ENCODE measurements at regions not wholly inside any gene's neighbourhood (a gene's known extent, or its start where the extent isn't known, plus 50 kb on each side); places are given as distances from the start of the nearest gene placed in this dataset.

GRCh38 chr1:199218065-199218464 lies 579.2 kb downstream of the PTPRC start:
- TF ChIP-seq CTCF (IDR thresholded peaks at IDR 0.05; ENCODE audit: borderline replicate concordance, extremely low read depth, insufficient read depth): no peak
- FAIRE-seq (no peak), DNase-seq (no peak)
- Histone ChIP-seq H3K9ac (ENCODE audit: low read length in 3 of 3) (no peak overlapping the region), H3K27me3 (ENCODE audit: control insufficient read depth, insufficient read depth, low read length) (no peaks in the 10 kb centered on the region), H3K9me3 (ENCODE audit: control insufficient read depth in 2 of 3, insufficient read depth in 1 of 3, low read length in 3 of 3) (no peaks in the 10 kb centered on the region), H3K27ac (ENCODE audit: low read depth in 2 of 2, low read length in 2 of 2) (no peak overlapping the region), H3K4me3 (ENCODE audit: low read length in 3 of 3) (no peak overlapping the region), H3K36me3 (ENCODE audit: control insufficient read depth in 2 of 3, insufficient read depth in 3 of 3, low read length in 3 of 3) (no peaks in the 10 kb centered on the region), H3K4me1 (ENCODE audit: control insufficient read depth in 2 of 3, insufficient read depth in 2 of 3, low read depth in 1 of 3, low read length in 3 of 3) (no peaks in the 10 kb centered on the region)
- intact Hi-C loops (cut with DNase I): no loop called here

- no peak for DNase-seq
- TF ChIP-seq CTCF (IDR thresholded peaks at IDR 0.05; ENCODE audit: borderline replicate concordance, extremely low read depth, insufficient read depth): no peak
- intact Hi-C loops (cut with DNase I): no loop called here
Observed at GRCh38 chr1:199218533-199218932, 579.7 kb downstream of the PTPRC start.

GRCh38 chr1:199220031-199220430 lies 581.2 kb downstream of the PTPRC start:
- no peaks in the 10 kb centered on the region for H3K27me3 ChIP-seq (ENCODE audit: control insufficient read depth, insufficient read depth, low read length)
- no peak overlapping the region for H3K9ac ChIP-seq (ENCODE audit: low read length in 3 of 3)
- intact Hi-C loops (cut with DNase I): no loop called here
- H3K27ac ChIP-seq (ENCODE audit: low read depth in 2 of 2, low read length in 2 of 2): no peak overlapping the region
- no peaks in the 10 kb centered on the region for H3K9me3 ChIP-seq (ENCODE audit: control insufficient read depth in 2 of 3, insufficient read depth in 1 of 3, low read length in 3 of 3)
- FAIRE-seq (no peak), DNase-seq (no peak)
- TF ChIP-seq CTCF (IDR thresholded peaks at IDR 0.05; ENCODE audit: borderline replicate concordance, extremely low read depth, insufficient read depth): no peak
- H3K36me3 ChIP-seq (ENCODE audit: control insufficient read depth in 2 of 3, insufficient read depth in 3 of 3, low read length in 3 of 3): no peaks in the 10 kb centered on the region
- H3K4me1 ChIP-seq (ENCODE audit: control insufficient read depth in 2 of 3, insufficient read depth in 2 of 3, low read depth in 1 of 3, low read length in 3 of 3): no peaks in the 10 kb centered on the region
- no peak overlapping the region for H3K4me3 ChIP-seq (ENCODE audit: low read length in 3 of 3)

More at GRCh38 chr1:199218533-199218932, 579.7 kb downstream of the PTPRC start:
- Histone ChIP-seq H3K36me3 (ENCODE audit: control insufficient read depth in 2 of 3, insufficient read depth in 3 of 3, low read length in 3 of 3) (no peaks in the 10 kb centered on the region), H3K4me1 (ENCODE audit: control insufficient read depth in 2 of 3, insufficient read depth in 2 of 3, low read depth in 1 of 3, low read length in 3 of 3) (no peaks in the 10 kb centered on the region), H3K9me3 (ENCODE audit: control insufficient read depth in 2 of 3, insufficient read depth in 1 of 3, low read length in 3 of 3) (no peaks in the 10 kb centered on the region), H3K9ac (ENCODE audit: low read length in 3 of 3) (no peak overlapping the region), H3K4me3 (ENCODE audit: low read length in 3 of 3) (no peak overlapping the region), H3K27ac (ENCODE audit: low read depth in 2 of 2, low read length in 2 of 2) (no peak overlapping the region), H3K27me3 (ENCODE audit: control insufficient read depth, insufficient read depth, low read length) (no peaks in the 10 kb centered on the region)
- no peak for FAIRE-seq

Data from kidney (tissue), 13 donors.